IMR-90 (cell line): ENCODE measurements at regions not wholly inside any gene's neighbourhood (a gene's known extent, or its start where the extent isn't known, plus 50 kb on each side); places are given as distances from the start of the nearest gene placed in this dataset.

Experiments used
- BHLHE40 ChIP-seq: fragments of 150-350 bp; IDR thresholded peaks from 2 replicates; pipeline ENCODE4 v1.6.1; 2016; ENCODE audit warnings: mild to moderate bottlenecking, low read depth, low read length
- CEBPB ChIP-seq: IDR thresholded peaks from 2 replicates; pipeline ENCODE4 v1.6.1; 2012; ENCODE audit warnings: low read depth, low read length, improper control_type of control experiment
- CHD1 ChIP-seq: IDR thresholded peaks from 2 replicates; pipeline ENCODE4 v1.6.1; 2012; ENCODE audit warnings: low read depth, low read length, improper control_type of control experiment
- FOS ChIP-seq: fragments of 150-350 bp; IDR thresholded peaks from 2 replicates; pipeline ENCODE4 v1.6.1; 2016; ENCODE audit warnings: low read depth, low read length
- MAZ ChIP-seq: IDR thresholded peaks from 2 replicates; pipeline ENCODE4 v1.6.1; 2012; ENCODE audit warnings: low read depth, mild to moderate bottlenecking, low read length, improper control_type of control experiment, moderate library complexity, borderline replicate concordance
- MXI1 ChIP-seq: IDR thresholded peaks from 2 replicates; pipeline ENCODE4 v1.6.1; 2012; ENCODE audit warnings: low read depth, mild to moderate bottlenecking, low read length, moderate library complexity, borderline replicate concordance
- POLR2A ChIP-seq: IDR thresholded peaks from 2 replicates; pipeline ENCODE4 v1.6.1; 2012; ENCODE audit warnings: mild to moderate bottlenecking, low read depth, low read length
- RAD21 ChIP-seq: IDR thresholded peaks from 2 replicates; pipeline ENCODE4 v1.6.1; 2012; ENCODE audit warnings: low read length, improper control_type of control experiment
- RCOR1 ChIP-seq: IDR thresholded peaks from 2 replicates; pipeline ENCODE4 v1.6.1; 2012; ENCODE audit warnings: mild to moderate bottlenecking, low read length, improper control_type of control experiment; ENCODE audit not compliant: insufficient replicate concordance
- RFX5 ChIP-seq: IDR thresholded peaks from 2 replicates; pipeline ENCODE4 v1.8.0; 2012; ENCODE audit warnings: low read depth, mild to moderate bottlenecking, low read length, moderate library complexity
- SMC3 ChIP-seq: fragments of 150-350 bp; IDR thresholded peaks from 2 replicates; pipeline ENCODE4 v1.6.1; 2016; ENCODE audit warnings: low read depth, mild to moderate bottlenecking, antibody characterized with exemption, low read length, moderate library complexity
- TF ChIP-seq, protein P1 (sequence below): conservative IDR thresholded peaks from 2 replicates; pipeline ENCODE4 v1.5.1; 2012; ENCODE audit warnings: mild to moderate bottlenecking, low read depth, low read length, improper control_type of control experiment
- TF ChIP-seq, protein P2 (sequence below): fragments of 150-350 bp; IDR thresholded peaks from 2 replicates; pipeline ENCODE4 v1.6.1; 2017; ENCODE audit warnings: mild to moderate bottlenecking, antibody characterized with exemption, low read length, low read depth
- TF ChIP-seq, protein P3 (sequence below): fragments of 150-350 bp; IDR thresholded peaks from 2 replicates; pipeline ENCODE4 v1.6.1; 2016; ENCODE audit warnings: low read depth, mild to moderate bottlenecking, low read length, moderate library complexity, borderline replicate concordance

DNA sequence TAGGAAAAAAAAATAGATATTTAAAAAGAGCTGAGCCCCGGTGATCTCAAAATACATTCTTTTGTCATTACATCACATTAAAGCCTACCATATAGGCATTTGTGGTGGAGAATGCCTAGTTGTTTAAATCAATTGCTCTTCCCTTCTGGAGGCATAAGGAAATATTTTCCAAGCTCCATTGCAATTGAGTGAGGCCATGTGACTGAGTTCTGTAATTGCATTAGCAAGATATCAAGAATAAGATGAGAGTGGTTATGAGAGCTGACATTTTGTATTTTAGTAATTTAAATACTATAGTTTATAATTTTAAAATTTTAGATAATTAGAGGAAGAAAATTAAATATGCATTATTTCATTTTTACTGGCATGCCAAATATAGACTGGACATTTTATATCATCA lies 1195.9 kb downstream of the DTWD2 start:
- TF ChIP-seq, protein P1, sequence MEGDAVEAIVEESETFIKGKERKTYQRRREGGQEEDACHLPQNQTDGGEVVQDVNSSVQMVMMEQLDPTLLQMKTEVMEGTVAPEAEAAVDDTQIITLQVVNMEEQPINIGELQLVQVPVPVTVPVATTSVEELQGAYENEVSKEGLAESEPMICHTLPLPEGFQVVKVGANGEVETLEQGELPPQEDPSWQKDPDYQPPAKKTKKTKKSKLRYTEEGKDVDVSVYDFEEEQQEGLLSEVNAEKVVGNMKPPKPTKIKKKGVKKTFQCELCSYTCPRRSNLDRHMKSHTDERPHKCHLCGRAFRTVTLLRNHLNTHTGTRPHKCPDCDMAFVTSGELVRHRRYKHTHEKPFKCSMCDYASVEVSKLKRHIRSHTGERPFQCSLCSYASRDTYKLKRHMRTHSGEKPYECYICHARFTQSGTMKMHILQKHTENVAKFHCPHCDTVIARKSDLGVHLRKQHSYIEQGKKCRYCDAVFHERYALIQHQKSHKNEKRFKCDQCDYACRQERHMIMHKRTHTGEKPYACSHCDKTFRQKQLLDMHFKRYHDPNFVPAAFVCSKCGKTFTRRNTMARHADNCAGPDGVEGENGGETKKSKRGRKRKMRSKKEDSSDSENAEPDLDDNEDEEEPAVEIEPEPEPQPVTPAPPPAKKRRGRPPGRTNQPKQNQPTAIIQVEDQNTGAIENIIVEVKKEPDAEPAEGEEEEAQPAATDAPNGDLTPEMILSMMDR = no peak
- no peak for TF ChIP-seq POLR2A
- TF ChIP-seq MXI1 = no peak
- no peak for TF ChIP-seq MAZ
- no peak for TF ChIP-seq RCOR1
- TF ChIP-seq, protein P2, sequence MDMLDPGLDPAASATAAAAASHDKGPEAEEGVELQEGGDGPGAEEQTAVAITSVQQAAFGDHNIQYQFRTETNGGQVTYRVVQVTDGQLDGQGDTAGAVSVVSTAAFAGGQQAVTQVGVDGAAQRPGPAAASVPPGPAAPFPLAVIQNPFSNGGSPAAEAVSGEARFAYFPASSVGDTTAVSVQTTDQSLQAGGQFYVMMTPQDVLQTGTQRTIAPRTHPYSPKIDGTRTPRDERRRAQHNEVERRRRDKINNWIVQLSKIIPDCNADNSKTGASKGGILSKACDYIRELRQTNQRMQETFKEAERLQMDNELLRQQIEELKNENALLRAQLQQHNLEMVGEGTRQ = no peak; the same call in 1 of the 2 replicates
- no peak for TF ChIP-seq RFX5
- no peak for TF ChIP-seq CEBPB
- no peak for TF ChIP-seq RAD21
- TF ChIP-seq CHD1 = no peak
- TF ChIP-seq FOS = no peak
- TF ChIP-seq BHLHE40 = no peak
- TF ChIP-seq, protein P3, sequence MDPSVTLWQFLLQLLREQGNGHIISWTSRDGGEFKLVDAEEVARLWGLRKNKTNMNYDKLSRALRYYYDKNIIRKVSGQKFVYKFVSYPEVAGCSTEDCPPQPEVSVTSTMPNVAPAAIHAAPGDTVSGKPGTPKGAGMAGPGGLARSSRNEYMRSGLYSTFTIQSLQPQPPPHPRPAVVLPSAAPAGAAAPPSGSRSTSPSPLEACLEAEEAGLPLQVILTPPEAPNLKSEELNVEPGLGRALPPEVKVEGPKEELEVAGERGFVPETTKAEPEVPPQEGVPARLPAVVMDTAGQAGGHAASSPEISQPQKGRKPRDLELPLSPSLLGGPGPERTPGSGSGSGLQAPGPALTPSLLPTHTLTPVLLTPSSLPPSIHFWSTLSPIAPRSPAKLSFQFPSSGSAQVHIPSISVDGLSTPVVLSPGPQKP = no peak
- no peak for TF ChIP-seq SMC3
